Mucosa of rectum (tissue), 2 donors: ENCODE measurements at regions not wholly inside any gene's neighbourhood (a gene's known extent, or its start where the extent isn't known, plus 50 kb on each side); places are given as distances from the start of the nearest gene placed in this dataset.

Experiments
- H3K27ac ChIP-seq, 2 donors: one replicate each; pipeline ENCODE4 v1.7.0; 2013; ENCODE audit warnings: inconsistent platforms in 2 of 2, low read depth in 2 of 2, low read length in 2 of 2
- H3K27me3 ChIP-seq, 2 donors: one replicate each; pipeline ENCODE4 v1.7.0; 2013; ENCODE audit warnings: low read length in 2 of 2; ENCODE audit not compliant: control insufficient read depth in 2 of 2, insufficient read depth in 2 of 2
- H3K36me3 ChIP-seq, 2 donors: one replicate each; pipeline ENCODE4 v1.7.0; 2013; ENCODE audit warnings: low read length in 2 of 2; ENCODE audit not compliant: control insufficient read depth in 2 of 2, insufficient read depth in 2 of 2
- H3K4me1 ChIP-seq, 2 donors: one replicate each; pipeline ENCODE4 v1.7.0; 2013; ENCODE audit warnings: low read length in 2 of 2, mild to moderate bottlenecking in 1 of 2; ENCODE audit not compliant: control insufficient read depth in 2 of 2, insufficient read depth in 2 of 2
- H3K4me3 ChIP-seq, 2 donors: one replicate each; pipeline ENCODE4 v1.7.0; 2013; ENCODE audit warnings: low read length in 2 of 2
- H3K9ac ChIP-seq, 2 donors: one replicate each; pipeline ENCODE4 v1.7.0; 2013; ENCODE audit warnings: low read length in 2 of 2, low read depth in 1 of 2, mild to moderate bottlenecking in 1 of 2
- H3K9me3 ChIP-seq, 2 donors: one replicate each; pipeline ENCODE4 v1.7.0; 2013; ENCODE audit warnings: low read length in 2 of 2; ENCODE audit not compliant: control insufficient read depth in 2 of 2
- donor health status: healthy.
- donor health status: Normal muscosa, but diverticular disease.

- Histone ChIP-seq H3K27ac (no peak overlapping the region), H3K9ac (no peak overlapping the region), H3K4me3 (no peak overlapping the region), H3K4me1 (no peaks in the 10 kb centered on the region), H3K27me3 (no peaks in the 10 kb centered on the region), H3K36me3 (no peaks in the 10 kb centered on the region), H3K9me3 (no peaks in the 10 kb centered on the region)
Measured at GRCh38 chr6:119614138-119614537, 264.6 kb upstream of the MAN1A1 start.

GRCh38 chr6:119612911-119613381, 263.4 kb upstream of the MAN1A1 start:
- no peaks in the 10 kb centered on the region for H3K27me3 ChIP-seq
- no peak overlapping the region for H3K4me3 ChIP-seq
- H3K4me1 ChIP-seq, result no peaks in the 10 kb centered on the region
- no peak overlapping the region for H3K9ac ChIP-seq
- no peak overlapping the region for H3K27ac ChIP-seq
- no peaks in the 10 kb centered on the region for H3K36me3 ChIP-seq
- no peaks in the 10 kb centered on the region for H3K9me3 ChIP-seq

GRCh38 chr6:119612176-119612891, 262.8 kb upstream of the MAN1A1 start:
- H3K9me3 ChIP-seq, result no peaks in the 10 kb centered on the region
- H3K27me3 ChIP-seq, result no peaks in the 10 kb centered on the region
- no peaks in the 10 kb centered on the region for H3K4me1 ChIP-seq
- no peak overlapping the region for H3K27ac ChIP-seq
- no peak overlapping the region for H3K4me3 ChIP-seq
- no peak overlapping the region for H3K9ac ChIP-seq
- H3K36me3 ChIP-seq, result no peaks in the 10 kb centered on the region

GRCh38 chr6:119610754-119611153, 261.2 kb upstream of the MAN1A1 start:
- Histone ChIP-seq H3K27me3 (no peaks in the 10 kb centered on the region), H3K4me1 (no peaks in the 10 kb centered on the region), H3K9me3 (no peaks in the 10 kb centered on the region), H3K27ac (no peak overlapping the region), H3K36me3 (no peaks in the 10 kb centered on the region), H3K9ac (no peak overlapping the region), H3K4me3 (no peak overlapping the region)

- no peaks in the 10 kb centered on the region for H3K9me3 ChIP-seq
- no peak overlapping the region for H3K27ac ChIP-seq
- no peak overlapping the region for H3K4me3 ChIP-seq
- no peaks in the 10 kb centered on the region for H3K4me1 ChIP-seq
- H3K9ac ChIP-seq, result no peak overlapping the region
- no peaks in the 10 kb centered on the region for H3K27me3 ChIP-seq
- no peaks in the 10 kb centered on the region for H3K36me3 ChIP-seq
Measured at GRCh38 chr6:119610265-119610664, 260.7 kb upstream of the MAN1A1 start.

GRCh38 chr6:119609865-119610264, 260.3 kb upstream of the MAN1A1 start:
- Histone ChIP-seq H3K4me3 (no peak overlapping the region), H3K9me3 (no peaks in the 10 kb centered on the region), H3K27ac (no peak overlapping the region), H3K9ac (no peak overlapping the region), H3K4me1 (no peaks in the 10 kb centered on the region), H3K27me3 (no peaks in the 10 kb centered on the region), H3K36me3 (no peaks in the 10 kb centered on the region)

GRCh38 chr6:119608994-119609393, 259.4 kb upstream of the MAN1A1 start:
- no peak overlapping the region for H3K9ac ChIP-seq
- no peaks in the 10 kb centered on the region for H3K4me1 ChIP-seq
- no peaks in the 10 kb centered on the region for H3K27me3 ChIP-seq
- no peaks in the 10 kb centered on the region for H3K36me3 ChIP-seq
- H3K27ac ChIP-seq, result no peak overlapping the region
- no peak overlapping the region for H3K4me3 ChIP-seq
- no peaks in the 10 kb centered on the region for H3K9me3 ChIP-seq

- Histone ChIP-seq H3K27ac (no peak overlapping the region), H3K4me3 (no peak overlapping the region), H3K27me3 (no peaks in the 10 kb centered on the region), H3K4me1 (no peaks in the 10 kb centered on the region), H3K9me3 (no peaks in the 10 kb centered on the region), H3K36me3 (no peaks in the 10 kb centered on the region), H3K9ac (no peak overlapping the region)
Measured at GRCh38 chr6:119604124-119604523, 254.6 kb upstream of the MAN1A1 start.

- Histone ChIP-seq H3K4me1 (no peaks in the 10 kb centered on the region), H3K9me3 (no peaks in the 10 kb centered on the region), H3K27me3 (no peaks in the 10 kb centered on the region), H3K27ac (no peak overlapping the region), H3K9ac (no peak overlapping the region), H3K4me3 (no peak overlapping the region), H3K36me3 (no peaks in the 10 kb centered on the region)
Measured at GRCh38 chr6:119603501-119603900, 253.9 kb upstream of the MAN1A1 start.

- Histone ChIP-seq H3K9ac (no peak overlapping the region), H3K27ac (no peak overlapping the region), H3K27me3 (no peaks in the 10 kb centered on the region), H3K4me3 (no peak overlapping the region), H3K4me1 (no peaks in the 10 kb centered on the region), H3K9me3 (no peaks in the 10 kb centered on the region), H3K36me3 (no peaks in the 10 kb centered on the region)
Measured at GRCh38 chr6:119602215-119603178, 252.9 kb upstream of the MAN1A1 start.
